A673 (cell line): ENCODE measurements at regions not wholly inside any gene's neighbourhood (a gene's known extent, or its start where the extent isn't known, plus 50 kb on each side); places are given as distances from the start of the nearest gene placed in this dataset.

Experiments
- CTCF ChIP-seq: fragments of 300-800, 200-600 bp; sonication (generic); conservative IDR thresholded peaks from 2 replicates; pipeline ENCODE4 v1.5.1; 2017; ENCODE audit warnings: low read depth, mild to moderate bottlenecking, antibody characterized with exemption, low read length, moderate library complexity, mixed read lengths
- EZH2 ChIP-seq: fragments of 200-600 bp; sonication (generic); IDR thresholded peaks from 2 replicates; pipeline ENCODE4 v1.6.1; 2017; ENCODE audit warnings: borderline replicate concordance, low read depth, mild to moderate bottlenecking, mixed read lengths, antibody characterized with exemption, low read length; ENCODE audit not compliant: poor library complexity, severe bottlenecking

- TF ChIP-seq CTCF (no peak), EZH2 (no peak)
These were observed 399.7 kb downstream of the CDC14C start for GRCh38 chr7:49324040-49324439.
